ENCODE measurements at regions not wholly inside any gene's neighbourhood (a gene's known extent, or its start where the extent isn't known, plus 50 kb on each side); places are given as distances from the start of the nearest gene placed in this dataset.

GRCh38 chr3:103365467-103365866 is 930.7 kb downstream of the ZPLD1 start:
- no peak overlapping the region for H3K27ac ChIP-seq
- ATAC-seq = no peak
- no peak overlapping the region for H3K4me3 ChIP-seq
- intact Hi-C loops (cut with DNase I) = no loop called here
- no peaks in the 10 kb centered on the region for H3K36me3 ChIP-seq
- no peak for TF ChIP-seq POLR2A (IDR thresholded peaks at IDR 0.05)
- TF ChIP-seq, protein P1, sequence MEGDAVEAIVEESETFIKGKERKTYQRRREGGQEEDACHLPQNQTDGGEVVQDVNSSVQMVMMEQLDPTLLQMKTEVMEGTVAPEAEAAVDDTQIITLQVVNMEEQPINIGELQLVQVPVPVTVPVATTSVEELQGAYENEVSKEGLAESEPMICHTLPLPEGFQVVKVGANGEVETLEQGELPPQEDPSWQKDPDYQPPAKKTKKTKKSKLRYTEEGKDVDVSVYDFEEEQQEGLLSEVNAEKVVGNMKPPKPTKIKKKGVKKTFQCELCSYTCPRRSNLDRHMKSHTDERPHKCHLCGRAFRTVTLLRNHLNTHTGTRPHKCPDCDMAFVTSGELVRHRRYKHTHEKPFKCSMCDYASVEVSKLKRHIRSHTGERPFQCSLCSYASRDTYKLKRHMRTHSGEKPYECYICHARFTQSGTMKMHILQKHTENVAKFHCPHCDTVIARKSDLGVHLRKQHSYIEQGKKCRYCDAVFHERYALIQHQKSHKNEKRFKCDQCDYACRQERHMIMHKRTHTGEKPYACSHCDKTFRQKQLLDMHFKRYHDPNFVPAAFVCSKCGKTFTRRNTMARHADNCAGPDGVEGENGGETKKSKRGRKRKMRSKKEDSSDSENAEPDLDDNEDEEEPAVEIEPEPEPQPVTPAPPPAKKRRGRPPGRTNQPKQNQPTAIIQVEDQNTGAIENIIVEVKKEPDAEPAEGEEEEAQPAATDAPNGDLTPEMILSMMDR (IDR thresholded peaks at IDR 0.05) = no peak
- H3K27me3 ChIP-seq = no peaks in the 10 kb centered on the region
- no peaks in the 10 kb centered on the region for H3K4me1 ChIP-seq
- H3K9me3 ChIP-seq = peaks cover 0 to 4% (median 0%) of the 10 kb centered on the region in 12 donors
- no peak for DNase-seq
- 42 to 61% (median 56%) methylated on average over 1 of the region's 1 CpG for WGBS, 4 donors

DNA sequence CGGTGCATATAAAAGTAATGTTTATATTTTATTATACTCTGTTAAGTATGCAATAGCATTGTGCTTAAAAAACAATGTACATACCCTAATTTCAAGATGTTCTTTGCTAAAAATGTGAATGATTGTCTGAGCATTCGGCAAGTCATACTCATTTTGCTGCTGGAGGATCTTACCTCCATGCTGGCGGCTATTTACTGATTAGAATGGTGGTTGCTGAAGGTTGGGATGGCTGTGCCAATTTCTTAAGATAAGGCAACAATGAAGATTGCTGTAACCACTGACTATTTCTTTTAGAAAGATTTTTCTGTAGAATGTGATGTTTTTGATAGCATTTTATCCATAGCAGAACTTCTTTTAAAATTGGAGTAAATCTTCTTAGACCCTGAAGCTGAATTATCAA is 932.7 kb downstream of the ZPLD1 start:
- H3K9me3 ChIP-seq = peaks cover 0 to 4% (median 0%) of the 10 kb centered on the region in 12 donors
- no peaks in the 10 kb centered on the region for H3K4me1 ChIP-seq
- 78 to 90% (median 85%) methylated on average over 3 of the region's 3 CpGs for WGBS, 4 donors
- no peaks in the 10 kb centered on the region for H3K27me3 ChIP-seq
- no peaks in the 10 kb centered on the region for H3K36me3 ChIP-seq
- H3K27ac ChIP-seq = no peak overlapping the region
- DNase-seq (no peak), ATAC-seq (no peak)
- intact Hi-C loops (cut with DNase I) = no loop called here
- no peak for TF ChIP-seq POLR2A (IDR thresholded peaks at IDR 0.05)
- TF ChIP-seq, protein P1 (IDR thresholded peaks at IDR 0.05) = no peak
- H3K4me3 ChIP-seq = no peak overlapping the region

DNA sequence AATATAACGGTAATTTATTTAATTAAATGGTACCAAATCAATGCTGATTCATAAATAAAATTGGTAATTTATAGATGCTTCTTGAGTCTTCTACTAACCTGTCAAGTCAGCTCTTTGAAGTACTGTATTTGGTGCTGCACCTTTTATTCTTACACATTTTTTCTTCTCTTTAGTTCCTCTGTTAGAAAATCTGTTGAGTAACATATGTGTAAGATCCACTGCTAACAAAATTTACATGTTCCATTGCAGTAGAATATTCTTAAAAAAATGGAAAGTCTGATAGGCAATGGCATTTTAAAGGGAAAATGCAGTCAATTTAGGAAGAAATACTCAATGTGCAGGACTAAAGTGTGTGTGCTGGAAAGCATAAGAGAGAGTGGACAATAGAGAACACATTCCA is 936.6 kb downstream of the ZPLD1 start:
- Histone ChIP-seq H3K4me1 (no peaks in the 10 kb centered on the region), H3K36me3 (no peaks in the 10 kb centered on the region), H3K4me3 (no peak overlapping the region), H3K9me3 (peaks cover 0 to 4% (median 0%) of the 10 kb centered on the region in 12 donors), H3K27ac (no peak overlapping the region), H3K27me3 (no peaks in the 10 kb centered on the region)
- DNase-seq (no peak), ATAC-seq (no peak)
- TF ChIP-seq, protein P1 (IDR thresholded peaks at IDR 0.05) = no peak
- TF ChIP-seq POLR2A (IDR thresholded peaks at IDR 0.05) = no peak
- WGBS, 4 donors = 0 to 63% (median 57%) methylated on average over 1 of the region's 1 CpG
- intact Hi-C loops (cut with DNase I) = no loop called here

- intact Hi-C loops (cut with DNase I) = no loop called here
- TF ChIP-seq POLR2A (IDR thresholded peaks at IDR 0.05) = no peak
- TF ChIP-seq, protein P1 (IDR thresholded peaks at IDR 0.05) = no peak
- H3K4me1 ChIP-seq = no peaks in the 10 kb centered on the region
- no peak overlapping the region for H3K4me3 ChIP-seq
- H3K36me3 ChIP-seq = no peaks in the 10 kb centered on the region
- no peak overlapping the region for H3K27ac ChIP-seq
- WGBS, 4 donors = 64 to 75% (median 71%) methylated on average over 3 of the region's 3 CpGs
- ATAC-seq (no peak), DNase-seq (no peak)
- H3K27me3 ChIP-seq = no peaks in the 10 kb centered on the region
- peaks cover 0 to 4% (median 0%) of the 10 kb centered on the region in 12 donors for H3K9me3 ChIP-seq
Measured at GRCh38 chr3:103372031-103372430, 937.2 kb downstream of the ZPLD1 start.
